ENCODE measurements at regions not wholly inside any gene's neighbourhood (a gene's known extent, or its start where the extent isn't known, plus 50 kb on each side); places are given as distances from the start of the nearest gene placed in this dataset.

DNA sequence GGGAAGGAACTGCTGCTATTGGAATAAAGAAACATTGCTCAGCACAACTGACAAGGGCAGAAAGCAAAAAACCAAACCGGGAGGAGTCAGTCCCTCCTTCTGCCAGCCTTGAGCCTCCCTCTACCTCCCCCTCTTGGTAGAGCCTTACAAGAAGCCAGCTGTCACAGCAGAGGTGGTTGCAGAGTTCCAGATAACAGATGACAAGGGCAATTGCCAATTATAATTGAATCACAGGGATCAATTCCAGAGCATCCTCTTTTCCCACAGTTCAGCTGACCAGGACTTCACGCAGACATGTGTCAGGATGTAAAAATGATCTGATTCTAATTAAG is 548.2 kb upstream of the LRRTM1 start:
- TF ChIP-seq, protein P1, sequence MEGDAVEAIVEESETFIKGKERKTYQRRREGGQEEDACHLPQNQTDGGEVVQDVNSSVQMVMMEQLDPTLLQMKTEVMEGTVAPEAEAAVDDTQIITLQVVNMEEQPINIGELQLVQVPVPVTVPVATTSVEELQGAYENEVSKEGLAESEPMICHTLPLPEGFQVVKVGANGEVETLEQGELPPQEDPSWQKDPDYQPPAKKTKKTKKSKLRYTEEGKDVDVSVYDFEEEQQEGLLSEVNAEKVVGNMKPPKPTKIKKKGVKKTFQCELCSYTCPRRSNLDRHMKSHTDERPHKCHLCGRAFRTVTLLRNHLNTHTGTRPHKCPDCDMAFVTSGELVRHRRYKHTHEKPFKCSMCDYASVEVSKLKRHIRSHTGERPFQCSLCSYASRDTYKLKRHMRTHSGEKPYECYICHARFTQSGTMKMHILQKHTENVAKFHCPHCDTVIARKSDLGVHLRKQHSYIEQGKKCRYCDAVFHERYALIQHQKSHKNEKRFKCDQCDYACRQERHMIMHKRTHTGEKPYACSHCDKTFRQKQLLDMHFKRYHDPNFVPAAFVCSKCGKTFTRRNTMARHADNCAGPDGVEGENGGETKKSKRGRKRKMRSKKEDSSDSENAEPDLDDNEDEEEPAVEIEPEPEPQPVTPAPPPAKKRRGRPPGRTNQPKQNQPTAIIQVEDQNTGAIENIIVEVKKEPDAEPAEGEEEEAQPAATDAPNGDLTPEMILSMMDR (IDR thresholded peaks at IDR 0.05), result no peak
- Mint-ChIP-seq H3K27ac (ENCODE audit: unreplicated experiment) (no peak overlapping the region), H3K9me3 (ENCODE audit: low read depth) (no peaks in the 10 kb centered on the region), H3K36me3 (ENCODE audit: low read depth) (no peaks in the 10 kb centered on the region), H3K27me3 (ENCODE audit: low read depth) (no peaks in the 10 kb centered on the region), H3K4me3 (ENCODE audit: unreplicated experiment) (no peak overlapping the region), H3K4me1 (ENCODE audit: low read depth) (no peaks in the 10 kb centered on the region)
- DNase-seq (ENCODE audit: low spot score), result no peak

DNA sequence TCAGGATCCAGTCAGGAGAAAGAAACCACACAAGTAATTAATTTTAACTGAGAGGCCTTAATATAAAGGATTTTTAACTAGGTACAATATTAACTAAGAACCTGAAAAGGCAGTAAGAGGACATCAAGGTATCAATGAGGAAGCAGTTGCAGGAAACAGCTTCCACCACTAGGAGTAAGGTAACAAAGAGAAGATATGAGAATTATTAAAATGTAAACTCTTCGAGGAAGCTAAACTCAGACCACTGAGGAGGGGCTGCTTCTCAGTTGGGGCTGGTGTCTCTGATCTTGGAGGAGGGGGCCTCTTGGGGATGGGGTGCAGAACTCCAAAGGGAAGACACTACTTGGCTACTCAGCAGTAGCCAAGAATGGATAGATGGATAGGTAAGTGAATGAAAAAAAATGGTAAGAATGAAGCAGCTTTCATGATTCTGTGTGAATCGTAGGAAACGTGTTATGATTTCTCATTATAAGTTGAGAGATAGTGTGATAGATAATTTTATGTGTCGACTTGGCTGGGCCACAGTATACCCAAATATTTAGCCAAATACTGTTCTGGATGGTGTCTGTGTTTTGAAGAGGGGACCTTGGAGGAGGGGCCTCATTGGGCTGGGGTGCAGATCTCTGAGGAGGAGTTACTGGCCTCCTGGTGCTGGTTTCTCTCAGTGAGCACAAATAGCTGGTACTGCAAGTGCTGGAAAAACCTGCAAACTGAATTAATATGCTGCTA is 547.7 kb upstream of the LRRTM1 start:
- no peak for DNase-seq (ENCODE audit: low spot score)
- Mint-ChIP-seq H3K9me3 (ENCODE audit: low read depth) (no peaks in the 10 kb centered on the region), H3K27me3 (ENCODE audit: low read depth) (no peaks in the 10 kb centered on the region), H3K4me3 (ENCODE audit: unreplicated experiment) (no peak overlapping the region), H3K4me1 (ENCODE audit: low read depth) (no peaks in the 10 kb centered on the region), H3K27ac (ENCODE audit: unreplicated experiment) (no peak overlapping the region), H3K36me3 (ENCODE audit: low read depth) (no peaks in the 10 kb centered on the region)
- TF ChIP-seq, protein P1 (IDR thresholded peaks at IDR 0.05), result no peak

DNA sequence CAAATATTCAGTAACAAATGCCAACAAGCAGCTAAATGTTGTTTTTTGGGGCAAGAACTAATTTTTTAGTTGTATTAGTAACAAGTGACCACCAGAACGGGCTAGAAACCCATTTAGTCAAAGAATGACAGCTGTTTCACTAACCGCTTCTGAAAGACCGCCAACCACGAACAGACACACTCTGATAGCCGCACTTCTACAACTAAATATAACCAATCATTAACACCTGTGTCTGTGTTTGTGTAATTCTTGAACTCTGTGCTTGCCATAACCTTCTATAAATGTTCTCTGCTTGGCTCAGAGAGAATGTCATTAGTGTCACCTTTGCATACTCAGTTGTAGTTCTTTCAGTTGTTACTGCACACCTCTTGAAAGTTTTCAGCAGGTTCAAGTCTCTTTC is 526.3 kb upstream of the LRRTM1 start:
- Mint-ChIP-seq H3K27ac (ENCODE audit: unreplicated experiment) (no peak overlapping the region), H3K27me3 (ENCODE audit: low read depth) (peaks cover 2% of the 10 kb centered on the region), H3K9me3 (ENCODE audit: low read depth) (peaks cover 6% of the 10 kb centered on the region), H3K4me1 (ENCODE audit: low read depth) (no peaks in the 10 kb centered on the region), H3K4me3 (ENCODE audit: unreplicated experiment) (no peak overlapping the region), H3K36me3 (ENCODE audit: low read depth) (no peaks in the 10 kb centered on the region)
- no peak for DNase-seq (ENCODE audit: low spot score)
- TF ChIP-seq, protein P1 (IDR thresholded peaks at IDR 0.05), result no peak

DNA sequence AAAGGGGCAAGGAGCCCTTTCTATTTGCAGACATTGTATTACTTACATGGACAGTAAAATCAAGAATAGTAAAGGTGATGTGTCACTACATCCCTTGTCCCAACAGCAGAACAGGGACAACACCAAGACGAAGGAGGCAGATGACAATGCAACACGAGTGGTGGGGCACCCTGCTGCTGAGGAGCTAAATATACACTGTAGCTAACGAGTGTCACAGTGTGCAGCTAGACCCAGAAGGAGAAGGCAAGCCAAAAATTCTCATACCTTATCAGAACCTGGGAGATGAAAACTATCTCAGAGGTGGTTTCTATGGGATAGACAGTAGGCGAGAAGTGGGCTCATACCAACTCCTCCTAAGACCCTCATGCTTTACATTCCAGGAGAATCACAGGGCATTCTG is 518.4 kb upstream of the LRRTM1 start:
- H3K36me3 Mint-ChIP-seq (ENCODE audit: low read depth), result no peaks in the 10 kb centered on the region

DNA sequence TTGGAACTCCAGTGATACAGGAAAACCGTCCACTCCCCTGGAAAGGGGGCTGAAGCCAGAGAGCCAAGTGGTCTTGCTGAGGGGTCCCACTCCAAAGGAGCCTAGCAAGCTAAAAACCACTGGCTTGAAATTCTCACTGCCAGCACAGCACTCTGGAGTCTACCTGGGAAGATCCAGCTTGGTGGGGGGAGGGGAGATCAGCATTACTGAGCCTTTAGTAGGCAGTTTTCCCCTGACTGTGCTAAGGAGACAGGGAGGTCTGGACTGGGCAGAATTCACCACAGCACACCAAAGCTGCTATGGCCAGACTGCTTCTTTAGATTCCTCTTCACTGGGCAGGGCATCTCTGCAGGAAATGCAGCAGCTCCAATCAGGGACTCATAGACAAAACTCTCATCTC is 510.7 kb upstream of the LRRTM1 start:
- no peak for DNase-seq (ENCODE audit: low spot score)
- Mint-ChIP-seq H3K27me3 (ENCODE audit: low read depth) (no peaks in the 10 kb centered on the region), H3K9me3 (ENCODE audit: low read depth) (peaks cover 55% of the 10 kb centered on the region), H3K36me3 (ENCODE audit: low read depth) (no peaks in the 10 kb centered on the region), H3K4me1 (ENCODE audit: low read depth) (no peaks in the 10 kb centered on the region), H3K4me3 (ENCODE audit: unreplicated experiment) (no peak overlapping the region), H3K27ac (ENCODE audit: unreplicated experiment) (no peak overlapping the region)
- TF ChIP-seq, protein P1 (IDR thresholded peaks at IDR 0.05), result no peak

More for the DNA sequence above, 518.4 kb upstream of the LRRTM1 start:
- Mint-ChIP-seq H3K4me3 (ENCODE audit: unreplicated experiment) (no peak overlapping the region), H3K27me3 (ENCODE audit: low read depth) (no peaks in the 10 kb centered on the region), H3K27ac (ENCODE audit: unreplicated experiment) (no peak overlapping the region), H3K4me1 (ENCODE audit: low read depth) (no peaks in the 10 kb centered on the region), H3K9me3 (ENCODE audit: low read depth) (peaks cover 26% of the 10 kb centered on the region)
- no peak for DNase-seq (ENCODE audit: low spot score)
- TF ChIP-seq, protein P1 (IDR thresholded peaks at IDR 0.05), result no peak

Data from chondrocyte (in vitro differentiated cells).